ENCODE measurements at regions not wholly inside any gene's neighbourhood (a gene's known extent, or its start where the extent isn't known, plus 50 kb on each side); places are given as distances from the start of the nearest gene placed in this dataset.

GRCh38 chr16:65832679-65833078 lies 533.8 kb upstream of the CDH5 start:
- no peak for TF ChIP-seq GABPA (IDR thresholded peaks at IDR 0.05; ENCODE audit: low read depth)
- no peak for TF ChIP-seq REST (IDR thresholded peaks at IDR 0.05; ENCODE audit: insufficient replicate concordance, low read depth)
- TF ChIP-seq POLR2AphosphoS5 (IDR thresholded peaks at IDR 0.05; ENCODE audit: low read depth), result no peak
- TF ChIP-seq SPI1 (IDR thresholded peaks at IDR 0.05; ENCODE audit: borderline replicate concordance, low read depth), result no peak
- no peak for TF ChIP-seq CTCF (IDR thresholded peaks at IDR 0.05; ENCODE audit: insufficient read depth, low read length)
- Histone ChIP-seq H3K27ac (replicated peaks) (no peak overlapping the region), H3K27me3 (ENCODE audit: insufficient read depth, poor library complexity, severe bottlenecking) (peaks cover 2% of the 10 kb centered on the region), H3K4me3 (replicated peaks; ENCODE audit: insufficient read depth, low read length) (no peak overlapping the region)
- DNase-seq (ENCODE audit: low read depth in 1 of 2, low spot score in 1 of 2), result no peak

- no peak for DNase-seq (ENCODE audit: low read depth in 1 of 2, low spot score in 1 of 2)
- no peak overlapping the region for H3K4me3 ChIP-seq (replicated peaks; ENCODE audit: insufficient read depth, low read length)
- TF ChIP-seq CTCF (IDR thresholded peaks at IDR 0.05; ENCODE audit: insufficient read depth, low read length) (no peak), GABPA (IDR thresholded peaks at IDR 0.05; ENCODE audit: low read depth) (no peak), REST (IDR thresholded peaks at IDR 0.05; ENCODE audit: insufficient replicate concordance, low read depth) (no peak), POLR2AphosphoS5 (IDR thresholded peaks at IDR 0.05; ENCODE audit: low read depth) (no peak), SPI1 (IDR thresholded peaks at IDR 0.05; ENCODE audit: borderline replicate concordance, low read depth) (no peak)
Measured at GRCh38 chr16:65831903-65832666, 534.4 kb upstream of the CDH5 start.

GRCh38 chr16:65829076-65829475 lies 537.4 kb upstream of the CDH5 start:
- Histone ChIP-seq H3K27ac (replicated peaks) (no peak overlapping the region), H3K27me3 (ENCODE audit: insufficient read depth, poor library complexity, severe bottlenecking) (no peaks in the 10 kb centered on the region), H3K4me3 (replicated peaks; ENCODE audit: insufficient read depth, low read length) (no peak overlapping the region)
- TF ChIP-seq GABPA (IDR thresholded peaks at IDR 0.05; ENCODE audit: low read depth) (no peak), CTCF (IDR thresholded peaks at IDR 0.05; ENCODE audit: insufficient read depth, low read length) (no peak)
- no peak for DNase-seq (ENCODE audit: low read depth in 1 of 2, low spot score in 1 of 2)

More at GRCh38 chr16:65831903-65832666, 534.4 kb upstream of the CDH5 start:
- Histone ChIP-seq H3K27ac (replicated peaks) (no peak overlapping the region), H3K27me3 (ENCODE audit: insufficient read depth, poor library complexity, severe bottlenecking) (peaks cover 2% of the 10 kb centered on the region)

GRCh38 chr16:65828296-65828695 lies 538.2 kb upstream of the CDH5 start:
- H3K27ac ChIP-seq (replicated peaks), result no peak overlapping the region
- no peak overlapping the region for H3K4me3 ChIP-seq (replicated peaks; ENCODE audit: insufficient read depth, low read length)
- no peaks in the 10 kb centered on the region for H3K27me3 ChIP-seq (ENCODE audit: insufficient read depth, poor library complexity, severe bottlenecking)
- DNase-seq (ENCODE audit: low read depth in 1 of 2, low spot score in 1 of 2), result no peak
- TF ChIP-seq SPI1 (IDR thresholded peaks at IDR 0.05; ENCODE audit: borderline replicate concordance, low read depth) (no peak), CTCF (IDR thresholded peaks at IDR 0.05; ENCODE audit: insufficient read depth, low read length) (no peak), POLR2AphosphoS5 (IDR thresholded peaks at IDR 0.05; ENCODE audit: low read depth) (no peak), GABPA (IDR thresholded peaks at IDR 0.05; ENCODE audit: low read depth) (no peak), REST (IDR thresholded peaks at IDR 0.05; ENCODE audit: insufficient replicate concordance, low read depth) (no peak)
